GM21619 (cell line): ENCODE measurements at regions not wholly inside any gene's neighbourhood (a gene's known extent, or its start where the extent isn't known, plus 50 kb on each side); places are given as distances from the start of the nearest gene placed in this dataset.

Experiments used
- ATAC-seq: cut with Tn5 transposase; IDR thresholded peaks from one replicate; pipeline ENCODE4 v1.9.1; 2021; ENCODE audit not compliant: unreplicated experiment

DNA sequence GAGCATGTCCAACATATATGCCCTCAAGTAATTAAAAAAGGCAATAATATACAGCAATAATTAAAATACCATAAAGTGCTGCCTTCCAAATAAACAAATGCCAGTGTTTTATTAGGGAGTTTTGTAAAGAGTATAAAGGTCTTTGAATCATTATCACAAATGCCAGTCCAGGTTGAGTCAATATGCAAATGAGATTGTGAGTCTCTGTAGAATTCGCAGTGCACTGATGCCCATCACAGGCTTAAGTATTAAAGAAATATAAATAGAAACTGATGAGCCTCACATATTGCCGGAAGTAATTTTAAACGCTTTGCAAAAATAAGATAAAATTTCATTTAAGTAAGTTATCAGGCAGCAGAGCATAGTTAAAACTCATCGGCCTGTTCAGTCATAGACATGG lies 205.0 kb upstream of the TECRL start:
- ATAC-seq = no peak

DNA sequence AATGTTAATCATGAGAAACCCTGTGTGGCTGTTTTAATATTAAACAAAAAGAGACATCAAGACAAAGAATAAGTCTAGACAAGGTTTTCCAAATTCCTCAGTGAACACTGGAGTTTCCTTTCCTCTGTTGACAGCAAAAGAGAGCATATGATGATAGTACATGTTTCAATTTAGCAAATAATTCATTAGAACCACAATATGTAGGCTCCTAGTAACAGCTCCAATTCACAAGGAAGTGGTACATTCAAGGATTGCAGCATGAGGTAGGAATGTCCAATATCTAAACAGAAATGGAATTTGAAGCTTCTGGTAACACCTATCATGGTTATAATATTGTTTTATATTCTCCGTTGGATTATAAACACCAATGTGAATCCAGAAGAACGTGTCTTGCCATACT lies 203.8 kb upstream of the TECRL start:
- ATAC-seq = no peak

DNA sequence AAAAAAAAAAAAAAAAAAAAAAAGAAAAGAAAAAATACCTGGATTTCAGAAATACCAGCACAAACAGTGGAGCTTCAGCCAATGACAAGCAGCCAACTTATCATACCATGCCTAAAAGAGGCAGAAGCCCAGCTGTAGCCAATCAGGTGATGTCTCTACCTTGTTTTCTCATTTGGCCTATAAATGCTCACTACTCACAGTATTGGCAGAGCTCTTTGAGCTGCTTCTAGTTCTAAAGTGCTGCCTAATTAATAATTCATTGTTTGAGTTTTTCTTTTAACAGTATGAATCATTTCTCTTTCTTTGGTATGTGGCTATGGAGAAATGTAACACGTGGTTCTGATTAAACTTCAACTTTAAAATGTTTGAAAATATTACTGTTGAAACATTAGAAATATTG lies 188.8 kb upstream of the TECRL start:
- ATAC-seq = no peak

DNA sequence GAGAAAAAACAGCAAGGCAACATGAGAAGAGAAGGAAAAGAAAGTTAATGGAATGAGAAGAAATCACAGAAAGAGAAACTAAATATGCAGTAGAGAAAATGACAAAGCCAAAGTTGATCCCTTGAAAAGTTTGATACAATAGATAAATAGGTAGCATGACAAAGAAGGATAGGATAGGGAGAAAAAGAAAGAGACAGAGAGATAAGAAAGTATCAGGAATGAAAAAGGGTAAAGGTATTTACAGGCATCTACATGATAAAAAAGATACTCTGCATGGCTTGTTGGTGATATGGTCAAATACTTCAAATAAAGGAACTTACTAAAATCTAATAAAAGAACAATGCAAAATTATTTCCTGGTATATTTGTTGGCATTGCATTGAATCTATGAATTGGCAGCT lies 185.5 kb upstream of the TECRL start:
- no peak for ATAC-seq

DNA sequence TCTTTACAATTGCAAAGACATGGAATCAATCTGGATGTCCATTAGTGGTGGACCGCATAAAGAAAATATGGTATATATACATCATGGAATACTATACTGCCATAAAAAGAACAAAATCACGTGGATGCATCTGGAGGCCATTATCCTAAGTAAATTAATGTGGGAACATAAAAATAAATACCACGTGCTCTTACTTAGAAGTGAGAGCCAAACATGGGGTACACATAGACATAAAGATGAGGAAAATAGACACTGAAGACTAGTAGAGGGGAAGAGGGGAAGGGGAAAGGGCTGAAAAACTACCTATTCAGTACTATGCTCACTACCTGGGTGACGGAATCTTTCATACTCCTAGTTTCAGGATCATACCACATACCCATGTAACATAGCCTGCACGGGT lies 179.3 kb upstream of the TECRL start:
- no peak for ATAC-seq

DNA sequence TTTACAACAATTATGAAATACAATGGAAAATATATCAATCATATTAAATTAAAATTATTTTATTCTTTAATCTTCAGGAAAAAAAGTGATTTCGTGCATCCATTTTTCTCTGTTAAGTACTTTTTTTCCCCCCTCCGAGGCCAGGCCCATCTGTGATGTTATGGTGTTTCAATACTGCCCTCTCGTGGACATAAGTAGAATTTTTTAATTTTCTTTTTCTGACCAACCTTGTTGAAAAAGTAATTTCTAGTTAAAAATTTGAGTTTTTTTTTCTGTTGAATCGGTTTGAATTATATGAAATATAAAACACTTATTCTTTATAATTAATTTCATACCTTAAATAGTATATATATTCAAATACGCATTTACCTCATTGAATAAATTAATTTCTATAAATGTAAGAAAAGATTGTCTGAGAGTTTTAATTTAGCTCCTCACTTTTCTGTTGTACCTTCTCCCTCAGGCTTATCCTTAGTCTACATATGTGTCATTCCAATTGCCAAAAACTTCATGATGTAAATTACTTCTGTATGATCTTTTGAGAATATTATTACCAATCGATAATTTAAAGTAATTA lies 175.8 kb upstream of the TECRL start:
- ATAC-seq = no peak

DNA sequence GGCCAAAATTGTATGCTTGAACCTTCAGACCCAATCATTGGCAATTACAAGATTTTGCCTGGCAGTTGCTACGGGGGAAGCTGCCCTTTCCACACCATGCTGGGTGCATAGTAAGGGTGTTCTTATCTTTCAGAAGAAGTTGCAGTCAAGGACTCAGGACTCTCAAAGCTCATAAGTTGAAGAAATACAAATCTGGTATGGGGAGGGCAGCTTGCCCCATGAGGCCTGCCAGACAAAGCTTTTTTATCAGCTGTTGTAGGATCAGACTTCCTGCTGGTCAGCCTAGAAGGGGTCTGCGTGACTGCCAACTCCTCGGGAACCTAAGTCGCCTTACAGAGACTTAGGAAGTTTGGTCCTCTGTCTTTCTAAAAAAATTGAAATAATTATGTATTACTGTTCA lies 174.9 kb upstream of the TECRL start:
- no peak for ATAC-seq

GRCh38 chr4:64582492-64582891 lies 173.2 kb upstream of the TECRL start:
- no peak for ATAC-seq

DNA sequence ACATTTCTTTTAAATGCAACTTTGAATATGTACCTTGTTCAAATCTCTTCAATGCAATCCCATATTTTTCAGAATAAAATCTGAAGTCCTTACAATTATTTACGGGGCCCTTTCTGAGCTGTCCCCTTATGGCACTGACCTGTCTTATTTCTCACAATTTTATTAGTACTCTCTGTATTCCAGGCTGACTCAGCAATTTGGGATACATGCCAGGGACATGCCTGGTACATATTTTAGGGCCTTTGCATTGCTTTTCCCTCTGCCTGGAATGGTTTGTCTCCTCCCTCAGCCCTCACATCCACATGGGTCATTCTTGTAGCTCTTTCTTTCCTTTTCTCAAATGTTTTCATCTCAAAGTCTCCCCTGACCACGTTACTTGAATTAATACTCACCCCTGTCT lies 172.2 kb upstream of the TECRL start:
- ATAC-seq = no peak

DNA sequence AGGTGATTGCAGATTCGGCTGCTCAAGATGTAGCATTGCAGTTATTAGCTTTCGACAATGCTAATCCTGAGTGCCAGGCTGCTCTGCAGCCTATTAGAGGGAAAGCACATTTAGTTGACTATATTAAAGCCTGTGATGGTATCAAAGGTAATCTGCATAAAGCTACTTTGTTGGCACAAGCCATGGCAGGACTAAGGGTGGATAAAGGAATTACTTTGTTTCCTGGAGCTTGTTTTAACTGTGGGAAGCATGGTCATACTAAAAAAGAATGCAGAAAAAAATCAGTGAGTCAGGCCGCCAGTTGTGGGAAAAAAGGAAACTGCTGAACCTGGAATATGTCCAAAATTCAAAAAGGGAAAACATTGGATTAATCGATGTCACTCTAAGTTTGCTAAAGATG lies 154.9 kb upstream of the TECRL start:
- ATAC-seq = no peak

DNA sequence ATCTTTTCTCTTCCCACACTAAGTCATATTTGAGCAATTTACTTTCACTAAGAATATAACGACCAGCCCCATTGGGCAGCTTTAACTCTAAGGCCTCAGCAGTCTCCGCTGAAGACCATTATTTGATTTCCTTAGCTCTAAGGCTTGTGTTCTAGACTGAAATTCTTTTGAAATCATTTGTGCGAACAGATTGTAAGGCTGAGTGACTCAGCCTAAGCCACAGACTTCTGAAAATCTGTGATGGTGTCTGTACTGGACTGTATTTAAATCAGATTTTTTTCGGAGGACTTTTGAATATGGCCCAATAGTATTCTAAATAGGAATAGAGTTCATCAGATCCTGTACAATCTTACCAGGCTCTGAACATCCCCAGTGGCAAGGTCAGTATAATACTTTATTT lies 150.3 kb upstream of the TECRL start:
- ATAC-seq = no peak

- no peak for ATAC-seq
Observed at GRCh38 chr4:64551125-64551524, 141.9 kb upstream of the TECRL start.

DNA sequence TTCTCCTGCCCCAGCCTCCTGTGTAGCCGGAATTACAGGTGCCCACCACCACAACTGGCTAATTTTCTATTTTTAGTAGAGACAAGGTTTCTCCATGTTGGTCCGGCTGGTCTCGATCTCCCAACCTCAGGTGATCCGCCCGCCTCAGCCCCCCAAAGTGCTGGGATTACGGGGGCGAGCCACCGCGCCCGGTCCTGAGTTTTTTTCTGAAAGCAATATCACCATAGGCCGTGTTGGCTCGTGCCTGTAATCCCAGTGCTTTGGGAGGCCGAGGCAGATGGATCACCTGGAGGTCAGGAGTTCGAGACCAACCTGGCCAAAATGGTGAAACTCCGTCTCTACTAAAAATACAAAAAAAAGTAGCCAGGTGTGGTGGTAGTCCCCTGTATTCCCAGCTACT lies 136.3 kb upstream of the TECRL start:
- ATAC-seq = no peak

DNA sequence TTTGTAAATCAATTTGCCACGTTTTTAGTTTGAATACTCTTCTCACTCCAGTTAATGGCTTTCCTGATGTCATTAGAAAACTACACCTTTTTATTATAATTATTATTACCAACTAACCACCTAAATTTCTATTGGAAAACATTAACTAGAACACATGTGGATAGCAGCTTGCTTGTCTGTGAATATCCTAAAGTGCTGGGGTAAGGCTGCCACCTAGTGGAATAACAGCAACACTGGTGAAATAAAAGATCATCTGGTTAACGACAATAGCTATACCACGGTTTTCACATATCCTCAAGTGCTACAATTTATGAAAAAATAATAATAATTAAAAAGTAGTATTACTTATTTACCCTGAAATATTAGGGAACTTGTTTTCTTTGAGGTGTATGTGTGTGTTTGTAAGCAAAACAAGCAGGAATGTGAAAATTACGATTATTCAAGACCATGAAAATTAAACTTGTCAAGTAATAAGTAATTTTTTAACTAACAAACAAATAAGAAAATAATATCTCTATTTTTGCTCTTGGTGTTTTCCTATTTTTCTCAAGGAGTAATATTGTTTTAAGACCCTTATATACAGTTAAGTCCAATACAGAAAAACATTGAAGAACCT lies 130.1 kb upstream of the TECRL start:
- ATAC-seq = peak; percentile 95

GRCh38 chr4:64538219-64538618 lies 129.0 kb upstream of the TECRL start:
- no peak for ATAC-seq

DNA sequence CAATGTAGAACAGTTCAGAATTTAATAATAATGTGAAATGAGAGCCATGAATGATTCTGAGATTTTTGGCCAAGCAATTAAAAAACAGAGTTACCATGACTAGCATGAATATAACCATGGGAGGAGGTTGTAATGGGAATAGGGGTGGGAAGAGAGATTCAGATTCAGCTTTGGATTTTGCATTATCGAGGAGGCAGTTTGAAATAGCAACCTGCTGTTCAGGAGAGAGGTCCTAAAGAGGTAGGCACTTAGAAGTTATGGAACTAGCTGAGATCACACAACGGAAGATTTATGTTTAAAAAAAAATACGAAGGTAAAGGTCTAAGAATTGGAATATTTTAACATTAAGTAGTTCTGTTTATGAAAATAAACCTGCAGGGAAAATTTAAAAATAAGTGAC lies 124.4 kb upstream of the TECRL start:
- no peak for ATAC-seq

DNA sequence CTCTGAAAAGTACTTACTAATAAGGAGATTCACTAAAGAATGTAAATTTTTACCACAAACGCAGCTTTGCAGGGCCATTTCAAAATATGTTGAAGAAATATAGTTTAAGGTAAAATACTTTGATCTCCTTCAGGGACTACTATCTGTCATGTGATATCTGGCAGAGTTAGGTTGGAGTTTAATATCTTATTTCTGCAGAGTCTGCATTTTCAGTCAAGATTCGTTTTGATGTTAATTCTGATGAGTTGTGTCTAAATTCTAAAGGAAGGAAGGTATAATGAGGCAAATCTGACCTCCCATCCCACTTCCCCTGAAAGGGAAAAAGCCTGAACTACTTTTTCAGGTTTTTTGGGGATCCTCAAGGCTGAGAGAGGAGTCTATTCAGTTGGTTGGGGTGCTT lies 123.9 kb upstream of the TECRL start:
- ATAC-seq = no peak

DNA sequence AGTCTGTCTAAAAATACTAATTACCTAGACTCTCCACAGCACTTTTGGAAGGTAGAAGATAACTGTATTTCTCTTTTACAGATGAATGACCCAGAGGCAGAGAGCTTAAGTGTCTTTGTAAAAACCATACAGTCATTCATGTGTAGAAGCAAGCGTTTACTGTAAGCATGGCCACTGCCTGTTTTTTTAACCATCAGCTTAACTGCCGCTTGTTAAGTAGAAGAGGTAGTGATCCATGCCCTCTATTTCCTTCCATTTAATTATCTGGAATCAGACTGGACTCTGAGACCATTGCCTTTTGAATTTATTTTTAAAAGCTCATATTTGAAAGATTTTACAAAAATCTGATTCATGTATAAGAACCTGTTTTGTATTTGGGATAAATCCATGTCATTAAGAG lies 111.2 kb upstream of the TECRL start:
- ATAC-seq = no peak

GRCh38 chr4:64518600-64518999 lies 109.3 kb upstream of the TECRL start:
- no peak for ATAC-seq

DNA sequence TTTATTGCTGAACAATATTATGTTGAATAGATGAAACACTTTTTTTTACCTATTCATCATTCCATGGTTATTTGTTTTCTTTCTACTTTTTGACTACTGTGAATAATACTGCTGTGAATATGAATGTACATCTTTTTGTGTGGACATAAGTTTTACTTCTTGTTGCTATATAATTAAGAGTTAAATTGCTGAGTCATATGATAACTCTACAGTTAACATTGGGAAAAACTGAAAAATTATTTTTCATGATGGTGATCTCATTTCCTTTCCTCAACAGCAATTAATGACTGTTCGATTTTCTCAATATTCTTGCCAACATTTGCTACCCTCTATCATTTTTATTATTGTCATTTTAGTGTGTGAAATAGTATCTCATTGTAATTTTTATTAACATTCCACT lies 106.9 kb upstream of the TECRL start:
- ATAC-seq = no peak

DNA sequence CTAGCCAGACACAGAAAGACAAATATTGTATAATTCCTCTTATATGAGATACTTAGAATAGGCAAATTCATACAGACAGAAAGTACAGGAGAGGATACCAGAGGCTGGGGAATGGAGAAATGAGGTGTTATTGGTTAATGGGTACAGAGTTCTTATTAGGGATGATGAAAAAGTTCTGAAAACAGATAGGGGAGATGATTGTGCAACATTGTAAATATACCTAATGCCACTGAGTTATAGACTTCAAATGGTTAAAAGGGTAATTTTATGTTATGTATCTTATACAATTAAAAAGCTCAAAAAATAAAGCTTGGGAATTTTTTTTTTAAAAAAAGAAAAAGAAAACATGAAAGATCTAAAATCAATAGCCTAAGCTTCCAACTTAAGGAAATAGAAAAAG lies 98.8 kb upstream of the TECRL start:
- ATAC-seq = no peak

DNA sequence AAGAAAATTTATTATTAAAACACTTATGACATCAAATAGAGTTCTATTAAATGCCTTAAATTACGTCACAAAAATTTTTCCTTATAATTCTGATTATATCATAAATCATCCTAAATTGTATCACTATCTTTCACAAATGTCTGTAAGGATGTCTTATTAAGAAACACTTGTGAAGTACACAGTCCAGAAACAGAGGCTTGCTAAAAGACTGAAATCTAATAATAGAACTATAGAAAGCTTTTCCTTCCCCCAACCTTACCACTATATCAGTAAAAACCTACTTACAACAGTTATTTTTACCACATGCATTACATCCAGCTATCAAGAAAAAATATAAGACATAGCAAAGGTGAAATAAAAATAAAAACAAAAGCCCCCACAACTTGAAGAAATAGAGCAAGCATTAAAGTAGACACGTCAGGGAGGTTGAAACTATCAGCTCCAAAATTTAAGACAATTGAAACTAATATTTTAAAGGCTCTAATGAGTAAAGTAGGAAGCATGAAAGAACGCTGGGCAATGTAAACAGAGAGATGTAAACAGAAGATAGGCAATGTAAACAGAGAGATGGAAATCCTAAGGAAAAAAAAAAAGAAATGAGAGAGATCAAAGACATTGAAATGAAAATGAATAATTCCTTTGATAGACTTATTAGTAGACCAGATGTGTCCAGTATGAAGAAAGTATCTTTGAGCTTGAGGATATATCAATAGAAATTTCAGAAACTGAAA lies 94.9 kb upstream of the TECRL start:
- ATAC-seq = no peak

DNA sequence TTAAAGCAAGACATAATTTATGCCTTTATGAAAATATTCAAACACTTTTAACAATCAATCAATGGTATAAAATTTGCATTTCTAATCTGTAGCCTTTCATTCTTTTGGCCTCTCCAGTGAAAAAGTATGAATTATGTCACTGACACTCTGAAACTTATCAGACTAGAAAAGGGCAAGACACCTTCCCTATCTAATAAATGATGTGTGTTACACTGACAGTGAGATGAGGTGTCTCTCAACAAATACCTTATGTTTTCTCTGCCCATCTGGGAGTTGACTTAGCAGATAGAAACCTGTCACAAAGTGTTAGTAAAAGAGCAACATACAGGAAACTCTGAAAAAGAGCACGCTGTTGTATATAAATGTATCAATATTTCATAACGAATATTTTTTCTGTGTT lies 94.2 kb upstream of the TECRL start:
- no peak for ATAC-seq
